Upper lobe of left lung (tissue), 6 donors: ENCODE measurements at regions not wholly inside any gene's neighbourhood (a gene's known extent, or its start where the extent isn't known, plus 50 kb on each side); places are given as distances from the start of the nearest gene placed in this dataset.
A peak's percentile ranks its signal among the peaks of the same experiment; 100 is the strongest.
"Not testable (repeated sequence)": the region's sequence is repeated elsewhere in the genome, so short reads cannot be mapped to it uniquely, and the experiment has no call there.

Experiments used
- ATAC-seq, 2 donors: fragments of 200-7000 bp; cut with Tn5 transposase; one replicate each; pipeline ENCODE4 v1.9.1; 2022; ENCODE audit warnings: mild to moderate bottlenecking in 2 of 2, moderate library complexity in 2 of 2; ENCODE audit not compliant: low FRiP score in 2 of 2
- DNase-seq, 2 donors: peaks; one replicate each; pipeline ENCODE4 v3.0.0-alpha.2; 2019 to 2020
- H3K27ac ChIP-seq, 4 donors: fragments of 200-600 bp; sonication (generic); one replicate each; pipeline ENCODE4 v1.5.1; 2016 to 2019
- H3K27me3 ChIP-seq, 4 donors: fragments of 200-600 bp; sonication (generic); one replicate each; pipeline ENCODE4 v1.5.1; 2017 to 2019
- H3K36me3 ChIP-seq, 4 donors: fragments of 200-600 bp; sonication (generic); one replicate each; pipeline ENCODE4 v1.5.1; 2016 to 2019
- H3K4me1 ChIP-seq, 4 donors: fragments of 200-600 bp; sonication (generic); one replicate each; pipeline ENCODE4 v1.5.1; 2018 to 2019
- H3K4me3 ChIP-seq, 4 donors: fragments of 200-600 bp; sonication (generic); one replicate each; pipeline ENCODE4 v1.5.1; 2017 to 2019; ENCODE audit warnings: mild to moderate bottlenecking in 2 of 4, moderate library complexity in 1 of 4
- H3K9me3 ChIP-seq, 4 donors: fragments of 200-600 bp; sonication (generic); one replicate each; pipeline ENCODE4 v1.5.1; 2018 to 2019
- CTCF ChIP-seq, 6 experiments: fragments of 450-650 bp in 4 of 6; fragments of 200-600 bp in 2 of 6; sonication (generic) in 2 of 6; IDR thresholded peaks; one replicate each; pipeline ENCODE4 v1.5.1; 2016 to 2019; ENCODE audit warnings: antibody characterized with exemption in 6 of 6
- POLR2A ChIP-seq, 4 donors: fragments of 450-650 bp; IDR thresholded peaks; one replicate each; pipeline ENCODE4 v1.5.1; 2016 to 2017; ENCODE audit warnings: antibody characterized with exemption in 4 of 4, mild to moderate bottlenecking in 2 of 4
- POLR2AphosphoS5 ChIP-seq, 2 donors: sonication (generic); formaldehyde crosslinking; IDR thresholded peaks; one replicate each; pipeline ENCODE4 v1.5.1; 2017; ENCODE audit warnings: antibody characterized with exemption in 2 of 2
- WGBS, 2 donors: methylation state at CpG; one replicate each; pipeline ENCODE4 v1.1.5; 2017 to 2018; 5-methylcytosine and 5-hydroxymethylcytosine counted together
- donor health status: DM: no; HTN: no; CAD: no; lungs with moderate emphysema.
- donor health status: DM: no; HTN: yes; CAD: no; lungs with severe emphysema.

- H3K4me3 ChIP-seq = no peak overlapping the region
- peak; percentile 23 to 53 for ATAC-seq
- WGBS, 2 donors = 88 to 90% methylated on average over 23 to 27 of the region's 38 CpGs
- no peaks in the 10 kb centered on the region for H3K27me3 ChIP-seq
- no peak for TF ChIP-seq POLR2AphosphoS5 (IDR thresholded peaks at IDR 0.05)
- no peak for TF ChIP-seq POLR2A (IDR thresholded peaks at IDR 0.05)
- TF ChIP-seq CTCF (IDR thresholded peaks at IDR 0.05) = no peak
- no peak overlapping the region for H3K27ac ChIP-seq
- H3K36me3 ChIP-seq = no peaks in the 10 kb centered on the region
- peaks cover 0 to 26% (median 3%) of the 10 kb centered on the region in 4 donors for H3K9me3 ChIP-seq
- H3K4me1 ChIP-seq = no peaks in the 10 kb centered on the region
- DNase-seq = peak in 1 of 2 donors; percentile 52
Measured at GRCh38 chr20:30513050-30513628, 744.3 kb upstream of the DEFB115 start.

- ATAC-seq, H3K4me1 ChIP-seq, H3K36me3 ChIP-seq, H3K27ac ChIP-seq, H3K27me3 ChIP-seq, H3K4me3 ChIP-seq: not testable (repeated sequence)
- WGBS, 2 donors = 93 to 96% methylated on average over 13 of the region's 13 CpGs
- peaks cover 0 to 26% (median 3%) of the 10 kb centered on the region in 4 donors for H3K9me3 ChIP-seq
- DNase-seq = peak in 1 of 2 donors; percentile 52
Measured at GRCh38 chr20:30515915-30516314, 741.5 kb upstream of the DEFB115 start.

- H3K4me1 ChIP-seq = not testable (repeated sequence)
- WGBS, 2 donors = 88 to 94% methylated on average over 5 to 10 of the region's 10 CpGs
- peak in 1 of 2 donors; percentile 52 for DNase-seq
Measured at GRCh38 chr20:30518906-30519305, 738.6 kb upstream of the DEFB115 start.

GRCh38 chr20:30521686-30522415 lies 735.6 kb upstream of the DEFB115 start:
- not testable (repeated sequence) for H3K27ac ChIP-seq, ATAC-seq, H3K4me1 ChIP-seq, H3K36me3 ChIP-seq, H3K9me3 ChIP-seq, H3K27me3 ChIP-seq, DNase-seq, H3K4me3 ChIP-seq
- WGBS, 2 donors = 89% methylated on average over 15 of the region's 15 CpGs

More at GRCh38 chr20:30518906-30519305, 738.6 kb upstream of the DEFB115 start:
- not testable (repeated sequence) for H3K36me3 ChIP-seq, ATAC-seq, H3K27me3 ChIP-seq, H3K27ac ChIP-seq, H3K4me3 ChIP-seq, H3K9me3 ChIP-seq

GRCh38 chr20:30524155-30524554 lies 733.3 kb upstream of the DEFB115 start:
- ATAC-seq = not testable (repeated sequence)

GRCh38 chr20:30524761-30525160 lies 732.7 kb upstream of the DEFB115 start:
- not testable (repeated sequence) for H3K4me3 ChIP-seq
- WGBS, 2 donors = 66 to 74% methylated on average over 2 of the region's 2 CpGs

More at GRCh38 chr20:30524155-30524554, 733.3 kb upstream of the DEFB115 start:
- not testable (repeated sequence) for H3K36me3 ChIP-seq, H3K27ac ChIP-seq, H3K27me3 ChIP-seq, H3K4me1 ChIP-seq, DNase-seq, H3K4me3 ChIP-seq, H3K9me3 ChIP-seq
- WGBS, 2 donors = 75 to 83% methylated on average over 4 of the region's 4 CpGs

GRCh38 chr20:30533653-30534052 lies 723.8 kb upstream of the DEFB115 start:
- not testable (repeated sequence) for ATAC-seq, H3K27ac ChIP-seq, DNase-seq, H3K9me3 ChIP-seq, H3K36me3 ChIP-seq, H3K4me1 ChIP-seq, H3K4me3 ChIP-seq, H3K27me3 ChIP-seq

More at GRCh38 chr20:30524761-30525160, 732.7 kb upstream of the DEFB115 start:
- not testable (repeated sequence) for DNase-seq, H3K27ac ChIP-seq, H3K9me3 ChIP-seq, H3K27me3 ChIP-seq, H3K36me3 ChIP-seq, H3K4me1 ChIP-seq, ATAC-seq

- 34% methylated on average over 20 of the region's 20 CpGs for WGBS, 2 donors
- peak; percentile 31 to 63 for ATAC-seq
- H3K4me3 ChIP-seq = not testable (repeated sequence)
Measured at GRCh38 chr20:30537459-30537858, 720.0 kb upstream of the DEFB115 start.

GRCh38 chr20:30540330-30541069 lies 717.0 kb upstream of the DEFB115 start:
- H3K27ac ChIP-seq, H3K27me3 ChIP-seq, H3K4me3 ChIP-seq, DNase-seq, H3K9me3 ChIP-seq, H3K4me1 ChIP-seq, H3K36me3 ChIP-seq, ATAC-seq: not testable (repeated sequence)
- WGBS, 2 donors = 56 to 63% methylated on average over 4 of the region's 4 CpGs

More at GRCh38 chr20:30537459-30537858, 720.0 kb upstream of the DEFB115 start:
- not testable (repeated sequence) for H3K27me3 ChIP-seq, H3K27ac ChIP-seq, H3K4me1 ChIP-seq, H3K36me3 ChIP-seq, H3K9me3 ChIP-seq
- peak in 1 of 2 donors; percentile 58 for DNase-seq

GRCh38 chr20:30551236-30551635 lies 706.2 kb upstream of the DEFB115 start:
- 56 to 75% methylated on average over 3 to 4 of the region's 4 CpGs for WGBS, 2 donors
- H3K9me3 ChIP-seq, DNase-seq, H3K36me3 ChIP-seq, H3K4me3 ChIP-seq, H3K27me3 ChIP-seq, H3K4me1 ChIP-seq, H3K27ac ChIP-seq, ATAC-seq: not testable (repeated sequence)

- not testable (repeated sequence) for H3K27ac ChIP-seq, H3K27me3 ChIP-seq, DNase-seq, H3K36me3 ChIP-seq, H3K9me3 ChIP-seq, ATAC-seq, H3K4me1 ChIP-seq, H3K4me3 ChIP-seq
- WGBS, 2 donors = 56 to 100% methylated on average over 1 of the region's 1 CpG
Measured at GRCh38 chr20:30556797-30557196, 700.7 kb upstream of the DEFB115 start.
